Left ventricle myocardium inferior (tissue), 1 donor: ENCODE measurements at regions not wholly inside any gene's neighbourhood (a gene's known extent, or its start where the extent isn't known, plus 50 kb on each side); places are given as distances from the start of the nearest gene placed in this dataset.

Experiments used
- DNase-seq: peaks from one replicate; pipeline ENCODE4 v3.0.0-alpha.2; 2020
- H3K27ac ChIP-seq: fragments of 200-600 bp; replicated peaks from 2 replicates; pipeline ENCODE4 v1.8.0; 2021
- H3K27me3 ChIP-seq: fragments of 200-600 bp; 2 replicates; pipeline ENCODE4 v1.8.0; 2021; ENCODE audit warnings: low read depth
- H3K36me3 ChIP-seq: fragments of 200-600 bp; 2 replicates; pipeline ENCODE4 v1.8.0; 2021
- H3K4me1 ChIP-seq: fragments of 200-600 bp; 2 replicates; pipeline ENCODE4 v1.8.0; 2021
- H3K4me3 ChIP-seq: fragments of 200-600 bp; 2 replicates; pipeline ENCODE4 v1.8.0; 2021; ENCODE audit warnings: mild to moderate bottlenecking, moderate library complexity
- H3K9me3 ChIP-seq: fragments of 200-600 bp; replicated peaks from 2 replicates; pipeline ENCODE4 v1.8.0; 2021
- intact Hi-C: fragments of 100-400 bp; cut with micrococcal nuclease; formaldehyde crosslinking; loops from one replicate; pipeline ENCODE4 v1.11.0; 2022
- TF ChIP-seq, protein P1 (sequence below): fragments of 200-600 bp; IDR thresholded peaks from 2 replicates; pipeline ENCODE4 v1.8.0; 2021; ENCODE audit warnings: antibody characterized with exemption, mild to moderate bottlenecking, borderline replicate concordance
- donor health status: DM: no; HTN: yes; CAD: no; lungs with severe emphysema.

DNA sequence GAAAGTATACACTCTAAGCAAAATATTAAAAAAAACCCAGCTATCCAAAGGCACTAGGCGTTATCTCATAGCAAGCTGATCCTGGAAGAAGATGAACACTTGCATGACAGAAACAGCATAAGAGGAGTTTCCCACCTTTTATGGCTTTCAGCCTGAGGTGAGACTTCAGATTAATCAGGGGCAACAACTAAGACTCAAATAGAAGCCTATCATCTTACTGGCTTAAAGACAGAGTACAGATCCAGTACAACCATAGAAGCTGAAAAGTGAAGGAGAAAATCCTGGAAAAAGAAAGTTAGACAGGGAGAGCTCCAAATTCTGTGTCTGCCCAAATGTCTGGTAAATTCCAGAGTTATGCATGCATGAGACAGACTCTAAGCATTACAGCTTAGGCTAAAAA lies 360.8 kb upstream of the KCNN2 start:
- peaks cover 19% of the 10 kb centered on the region for H3K27me3 ChIP-seq
- intact Hi-C loops, result no loop called here
- no peak overlapping the region for H3K4me3 ChIP-seq

DNA sequence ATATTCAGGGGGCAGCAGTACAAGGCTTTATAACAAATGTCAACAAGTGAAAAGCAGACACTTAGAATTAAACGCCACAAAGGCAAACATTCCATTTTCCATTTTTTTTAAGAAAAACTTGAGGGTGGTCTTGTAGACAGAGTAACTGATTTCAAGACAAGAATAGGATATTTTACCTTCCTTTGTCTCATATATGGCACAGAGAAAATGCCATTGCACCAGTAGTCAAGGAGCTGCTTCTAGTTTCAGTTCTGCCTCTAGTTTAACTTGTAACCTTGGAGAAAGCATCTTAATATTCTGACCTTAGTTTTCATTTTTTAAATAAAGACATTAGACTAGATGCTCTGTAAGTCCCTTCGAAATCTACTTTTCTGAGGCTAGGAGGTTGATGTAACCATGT lies 355.3 kb upstream of the KCNN2 start:
- Histone ChIP-seq H3K9me3 (no peaks in the 10 kb centered on the region), H3K27ac (no peak overlapping the region), H3K4me3 (no peak overlapping the region), H3K4me1 (no peaks in the 10 kb centered on the region), H3K36me3 (no peaks in the 10 kb centered on the region), H3K27me3 (no peaks in the 10 kb centered on the region)
- TF ChIP-seq, protein P1, sequence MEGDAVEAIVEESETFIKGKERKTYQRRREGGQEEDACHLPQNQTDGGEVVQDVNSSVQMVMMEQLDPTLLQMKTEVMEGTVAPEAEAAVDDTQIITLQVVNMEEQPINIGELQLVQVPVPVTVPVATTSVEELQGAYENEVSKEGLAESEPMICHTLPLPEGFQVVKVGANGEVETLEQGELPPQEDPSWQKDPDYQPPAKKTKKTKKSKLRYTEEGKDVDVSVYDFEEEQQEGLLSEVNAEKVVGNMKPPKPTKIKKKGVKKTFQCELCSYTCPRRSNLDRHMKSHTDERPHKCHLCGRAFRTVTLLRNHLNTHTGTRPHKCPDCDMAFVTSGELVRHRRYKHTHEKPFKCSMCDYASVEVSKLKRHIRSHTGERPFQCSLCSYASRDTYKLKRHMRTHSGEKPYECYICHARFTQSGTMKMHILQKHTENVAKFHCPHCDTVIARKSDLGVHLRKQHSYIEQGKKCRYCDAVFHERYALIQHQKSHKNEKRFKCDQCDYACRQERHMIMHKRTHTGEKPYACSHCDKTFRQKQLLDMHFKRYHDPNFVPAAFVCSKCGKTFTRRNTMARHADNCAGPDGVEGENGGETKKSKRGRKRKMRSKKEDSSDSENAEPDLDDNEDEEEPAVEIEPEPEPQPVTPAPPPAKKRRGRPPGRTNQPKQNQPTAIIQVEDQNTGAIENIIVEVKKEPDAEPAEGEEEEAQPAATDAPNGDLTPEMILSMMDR, result no peak
- intact Hi-C loops, result no loop called here
- no peak for DNase-seq

More for the DNA sequence above, 360.8 kb upstream of the KCNN2 start:
- no peaks in the 10 kb centered on the region for H3K9me3 ChIP-seq
- H3K27ac ChIP-seq, result no peak overlapping the region
- H3K36me3 ChIP-seq, result no peaks in the 10 kb centered on the region
- TF ChIP-seq, protein P1, result no peak
- H3K4me1 ChIP-seq, result no peaks in the 10 kb centered on the region
- no peak for DNase-seq

DNA sequence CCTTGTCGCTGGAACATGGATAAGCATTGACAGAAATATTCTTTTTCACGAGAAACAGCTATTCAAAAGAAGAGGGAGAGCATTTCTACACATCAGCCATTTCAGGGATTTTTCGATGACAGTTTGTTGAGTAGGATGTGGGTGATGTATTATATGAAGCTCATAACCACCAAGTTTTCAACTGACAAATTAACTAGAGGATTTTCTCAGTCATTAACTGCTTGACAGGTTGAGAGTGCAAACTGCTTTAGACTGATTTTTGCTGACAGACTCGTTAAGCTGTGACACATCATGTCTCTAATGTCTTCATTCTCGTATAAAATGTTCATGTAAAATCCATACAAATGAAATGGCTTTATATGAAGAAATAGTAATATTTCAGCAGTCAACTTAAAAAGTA lies 354.2 kb upstream of the KCNN2 start:
- no peak for DNase-seq
- H3K4me3 ChIP-seq, result no peak overlapping the region
- H3K27ac ChIP-seq, result no peak overlapping the region
- intact Hi-C loops, result no loop called here
- H3K4me1 ChIP-seq, result no peaks in the 10 kb centered on the region
- TF ChIP-seq, protein P1, result no peak
- H3K36me3 ChIP-seq, result no peaks in the 10 kb centered on the region
- H3K27me3 ChIP-seq, result no peaks in the 10 kb centered on the region
- no peaks in the 10 kb centered on the region for H3K9me3 ChIP-seq

DNA sequence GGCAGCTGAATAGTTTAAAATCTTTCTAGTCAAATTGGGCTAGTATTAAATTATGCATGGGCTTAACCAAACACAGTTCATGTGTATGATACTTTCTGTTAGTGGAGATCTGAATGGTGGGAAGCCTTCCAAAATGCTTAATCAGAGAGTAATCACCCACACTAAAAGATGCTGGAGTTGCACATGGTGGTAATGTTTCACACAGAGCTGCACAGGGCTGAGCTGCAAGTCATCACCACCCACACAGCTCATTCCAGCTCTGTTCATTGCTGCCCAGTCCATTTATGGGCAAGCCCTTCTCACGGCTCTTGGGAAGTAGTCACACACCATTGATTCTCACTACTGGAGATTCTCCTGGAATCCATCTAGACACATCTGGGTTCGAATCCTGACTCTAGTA lies 351.5 kb upstream of the KCNN2 start:
- no peak for DNase-seq
- TF ChIP-seq, protein P1, result no peak
- H3K27ac ChIP-seq, result no peak overlapping the region
- intact Hi-C loops, result no loop called here
- peaks cover 3% of the 10 kb centered on the region for H3K27me3 ChIP-seq
- no peaks in the 10 kb centered on the region for H3K4me1 ChIP-seq
- H3K4me3 ChIP-seq, result no peak overlapping the region
- no peaks in the 10 kb centered on the region for H3K36me3 ChIP-seq
- no peaks in the 10 kb centered on the region for H3K9me3 ChIP-seq

DNA sequence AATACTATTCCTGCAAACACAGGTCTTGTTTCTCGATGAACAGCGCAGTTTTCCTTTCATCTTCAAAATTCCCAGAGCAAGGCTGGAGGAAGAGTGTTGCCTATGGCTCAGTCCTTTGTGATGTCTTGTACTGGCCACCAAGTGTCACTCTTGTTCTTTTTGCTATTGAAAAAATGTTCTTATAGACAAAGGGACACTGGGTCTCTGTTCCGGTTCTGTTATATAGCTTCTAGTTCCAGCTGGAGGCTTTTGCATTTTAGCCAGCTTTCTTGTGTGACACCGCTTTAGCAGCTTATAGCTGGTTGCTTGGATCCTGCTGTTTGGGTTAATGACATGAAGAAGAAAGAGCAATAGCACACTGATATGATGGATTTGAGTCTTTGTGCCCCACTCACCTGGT lies 343.7 kb upstream of the KCNN2 start:
- TF ChIP-seq, protein P1, result peak; percentile 70

DNA sequence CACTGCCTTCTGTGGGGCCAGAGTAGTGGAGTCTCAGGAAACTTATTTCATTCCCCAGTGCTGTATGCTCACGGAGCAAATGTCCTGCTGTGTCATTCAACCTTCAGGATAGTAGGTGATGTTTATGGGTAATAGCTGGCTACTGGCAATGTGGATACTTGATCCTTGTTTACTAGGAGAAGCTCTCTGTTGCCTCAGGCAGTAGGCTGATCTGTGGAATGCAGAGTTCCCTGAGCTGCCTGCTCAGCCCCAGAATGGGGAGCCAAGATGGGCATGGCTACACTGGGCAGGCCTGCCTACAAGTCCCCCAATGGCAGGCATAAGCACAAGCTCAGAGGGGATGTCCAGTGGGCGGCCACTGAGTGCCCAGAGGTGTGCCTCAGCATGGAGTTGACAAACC lies 323.1 kb upstream of the KCNN2 start:
- TF ChIP-seq, protein P1, result no peak
- Histone ChIP-seq H3K27ac (no peak overlapping the region), H3K9me3 (peaks cover 14% of the 10 kb centered on the region), H3K4me1 (no peaks in the 10 kb centered on the region), H3K4me3 (no peak overlapping the region), H3K27me3 (peaks cover 18% of the 10 kb centered on the region), H3K36me3 (no peaks in the 10 kb centered on the region)
- no peak for DNase-seq
- intact Hi-C loops, result no loop called here

More for the DNA sequence above, 343.7 kb upstream of the KCNN2 start:
- Histone ChIP-seq H3K9me3 (no peaks in the 10 kb centered on the region), H3K36me3 (no peaks in the 10 kb centered on the region), H3K27me3 (peaks cover 21% of the 10 kb centered on the region), H3K4me3 (no peak overlapping the region), H3K4me1 (no peaks in the 10 kb centered on the region), H3K27ac (no peak overlapping the region)
- DNase-seq, result no peak
- intact Hi-C loops, result loop anchor here (5.0 kb wide), 1 partner anchor 434 kb away; no protein-coding TSS in a partner anchor
